ENCODE measurements at regions not wholly inside any gene's neighbourhood (a gene's known extent, or its start where the extent isn't known, plus 50 kb on each side); places are given as distances from the start of the nearest gene placed in this dataset.

DNA sequence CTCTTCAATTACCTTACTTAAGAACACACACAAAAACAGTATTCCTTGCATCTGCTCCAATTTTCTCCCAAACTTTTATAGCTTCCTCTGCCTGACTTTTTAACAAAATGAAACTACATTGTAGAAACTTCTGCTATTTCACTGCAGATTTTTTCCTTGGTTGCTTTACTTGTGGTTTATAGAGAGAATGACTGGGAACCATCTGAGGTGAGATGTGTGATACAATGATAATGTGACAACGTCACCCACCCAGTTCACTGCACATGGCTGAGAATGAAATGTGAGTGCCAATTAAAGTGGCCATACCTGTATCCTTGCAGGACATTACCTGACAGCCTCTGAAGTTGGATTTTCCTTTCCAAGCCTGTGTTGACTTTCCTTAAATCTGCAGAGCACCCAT lies 258.4 kb downstream of the CD83 start:
- DNase-seq = no peak
- intact Hi-C loops (cut with DNase I; ENCODE audit: low total_unique reads) = no loop called here
- Histone ChIP-seq H3K4me3 (no peak overlapping the region), H3K27me3 (no peaks in the 10 kb centered on the region), H3K4me1 (peaks cover 0 to 2% (median 0%) of the 10 kb centered on the region in 4 donors), H3K9me3 (no peaks in the 10 kb centered on the region), H3K27ac (no peak overlapping the region), H3K36me3 (no peaks in the 10 kb centered on the region)
- 49 to 71% (median 62%) methylated on average over 1 of the region's 1 CpG for WGBS, 5 donors
- no peak for TF ChIP-seq EP300 (IDR thresholded peaks at IDR 0.05)

GRCh38 chr6:14379568-14379967 lies 262.0 kb downstream of the CD83 start:
- no peak for DNase-seq

DNA sequence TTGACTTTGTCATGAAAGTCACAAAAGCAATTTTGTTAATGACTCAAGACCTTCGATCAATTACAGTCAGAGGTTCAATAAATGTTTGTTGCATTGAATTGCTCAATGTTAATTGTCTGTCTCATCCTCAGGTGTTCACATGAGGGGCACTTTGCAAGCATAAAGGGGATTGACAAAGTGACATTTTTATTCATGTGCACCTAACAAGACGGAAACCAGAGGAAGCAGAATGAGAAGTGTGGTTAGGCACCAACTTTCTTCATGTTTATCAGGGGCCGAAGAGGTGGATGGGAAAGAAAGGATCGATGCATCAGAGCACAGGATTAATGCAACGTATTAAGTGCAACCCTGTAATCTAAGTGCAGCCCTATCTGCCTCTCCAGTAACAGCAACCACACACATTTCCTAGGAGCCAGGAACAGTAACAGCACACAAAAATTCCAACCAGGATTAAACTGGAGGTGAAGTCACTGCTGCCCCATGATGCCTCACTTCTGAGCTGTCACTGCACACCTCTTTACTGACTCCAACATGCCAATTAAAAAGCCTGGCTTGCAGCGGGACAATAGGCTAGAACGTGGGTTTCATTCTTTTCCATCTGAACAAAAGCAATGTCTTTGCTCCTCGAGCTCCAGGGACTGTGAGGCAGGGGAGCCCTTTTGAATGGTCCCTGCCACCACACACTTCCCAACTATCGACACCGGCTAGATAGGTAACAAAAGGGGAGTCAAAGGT lies 262.7 kb downstream of the CD83 start:
- peaks cover 0 to 13% (median 5%) of the 10 kb centered on the region in 4 donors for H3K4me1 ChIP-seq
- TF ChIP-seq EP300 (IDR thresholded peaks at IDR 0.05) (no peak), CTCF (IDR thresholded peaks at IDR 0.05) (no peak), POLR2A (IDR thresholded peaks at IDR 0.05) (no peak), POLR2AphosphoS5 (IDR thresholded peaks at IDR 0.05) (no peak)
- H3K9me3 ChIP-seq = no peaks in the 10 kb centered on the region
- WGBS, 5 donors = 77 to 84% (median 80%) methylated on average over 10 of the region's 10 CpGs
- intact Hi-C loops (cut with DNase I; ENCODE audit: low total_unique reads) = no loop called here
- no peak overlapping the region for H3K27ac ChIP-seq
- DNase-seq = no peak
- H3K4me3 ChIP-seq = no peak overlapping the region
- H3K27me3 ChIP-seq = no peaks in the 10 kb centered on the region
- H3K36me3 ChIP-seq = no peaks in the 10 kb centered on the region

More at GRCh38 chr6:14379568-14379967, 262.0 kb downstream of the CD83 start:
- Histone ChIP-seq H3K27me3 (no peaks in the 10 kb centered on the region), H3K27ac (no peak overlapping the region), H3K4me3 (no peak overlapping the region), H3K36me3 (no peaks in the 10 kb centered on the region), H3K9me3 (no peaks in the 10 kb centered on the region), H3K4me1 (peaks cover 0 to 13% (median 4%) of the 10 kb centered on the region in 4 donors)
- no peak for TF ChIP-seq CTCF (IDR thresholded peaks at IDR 0.05)
- no peak for TF ChIP-seq POLR2AphosphoS5 (IDR thresholded peaks at IDR 0.05)
- TF ChIP-seq EP300 (IDR thresholded peaks at IDR 0.05) = no peak
- TF ChIP-seq POLR2A (IDR thresholded peaks at IDR 0.05) = no peak
- whole genome bisulfite sequencing, 5 donors = 76 to 81% (median 80%) methylated on average over 3 of the region's 3 CpGs
- intact Hi-C loops (cut with DNase I; ENCODE audit: low total_unique reads) = no loop called here

GRCh38 chr6:14380901-14381828 lies 263.6 kb downstream of the CD83 start:
- H3K27me3 ChIP-seq = no peaks in the 10 kb centered on the region
- H3K4me1 ChIP-seq = peaks cover 0 to 13% (median 5%) of the 10 kb centered on the region in 4 donors
- 52 to 75% (median 62%) methylated on average over 11 of the region's 11 CpGs for WGBS, 5 donors
- no peaks in the 10 kb centered on the region for H3K36me3 ChIP-seq
- H3K9me3 ChIP-seq = no peaks in the 10 kb centered on the region
- TF ChIP-seq POLR2AphosphoS5 (IDR thresholded peaks at IDR 0.05) (no peak), POLR2A (IDR thresholded peaks at IDR 0.05) (no peak), CTCF (IDR thresholded peaks at IDR 0.05) (no peak), EP300 (IDR thresholded peaks at IDR 0.05) (no peak)
- DNase-seq = no peak
- H3K27ac ChIP-seq = no peak overlapping the region
- intact Hi-C loops (cut with DNase I; ENCODE audit: low total_unique reads) = no loop called here
- H3K4me3 ChIP-seq = no peak overlapping the region
